ENCODE measurements at regions not wholly inside any gene's neighbourhood (a gene's known extent, or its start where the extent isn't known, plus 50 kb on each side); places are given as distances from the start of the nearest gene placed in this dataset.

DNA sequence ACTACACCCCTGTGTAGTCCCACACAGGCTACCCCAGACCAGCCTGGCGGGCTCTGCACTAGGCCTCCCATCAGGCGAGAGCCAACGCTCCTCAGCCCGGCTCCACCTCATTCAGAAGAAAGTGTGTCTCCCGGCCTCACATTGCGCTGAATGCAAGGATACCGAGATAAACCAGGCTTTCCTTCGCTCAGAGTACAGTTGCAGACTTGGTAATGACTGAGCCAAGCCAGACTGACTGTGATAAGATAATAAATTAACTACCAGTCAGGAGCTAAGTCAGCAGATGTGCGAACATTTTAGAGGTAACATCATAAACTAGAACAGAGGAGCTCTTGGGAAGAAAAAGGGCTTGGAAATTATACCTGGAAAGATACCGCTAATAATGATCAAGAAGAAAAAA is 397.6 kb downstream of the TRIML1 start:
- no peak for DNase-seq (ENCODE audit: low read depth, low spot score)

DNA sequence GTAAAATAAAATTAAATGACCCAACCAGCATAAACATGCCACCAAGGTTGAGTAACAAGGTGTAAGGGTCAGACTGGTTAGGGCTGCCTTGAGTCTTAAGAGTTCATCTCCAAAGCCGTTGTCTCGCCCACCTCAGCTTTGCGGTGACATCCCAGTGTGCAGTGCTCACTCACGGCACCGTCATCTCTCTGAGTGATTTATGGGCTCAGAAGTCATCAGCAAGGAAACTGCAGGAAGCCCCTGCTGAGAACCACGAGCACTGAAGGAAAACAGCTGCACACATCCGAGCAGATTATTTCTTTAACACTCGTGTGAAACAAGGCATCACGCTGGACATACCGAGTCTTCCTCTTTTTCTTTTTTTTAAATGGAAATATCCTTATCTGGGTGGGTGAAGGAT is 411.1 kb downstream of the TRIML1 start:
- no peak for DNase-seq (ENCODE audit: low read depth, low spot score)

DNA sequence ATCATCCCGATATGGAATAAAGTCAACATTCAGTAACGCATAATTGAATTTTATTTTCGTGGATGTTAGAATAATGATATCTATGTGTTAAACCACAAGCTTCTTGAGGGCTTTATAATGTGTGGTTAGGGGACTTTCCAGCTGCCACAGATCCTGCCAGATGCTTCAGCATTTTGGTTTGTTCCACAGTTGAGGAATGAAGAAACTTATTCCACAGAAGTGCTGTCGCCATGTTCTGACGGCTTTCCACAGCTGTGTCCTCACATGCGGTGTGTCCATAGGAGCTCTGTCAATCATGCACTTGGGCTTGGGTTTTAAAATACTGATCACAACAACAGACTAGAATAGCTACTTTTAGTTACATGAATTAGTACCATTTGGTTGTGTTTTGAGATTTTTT is 411.9 kb downstream of the TRIML1 start:
- no peak for DNase-seq (ENCODE audit: low read depth, low spot score)

DNA sequence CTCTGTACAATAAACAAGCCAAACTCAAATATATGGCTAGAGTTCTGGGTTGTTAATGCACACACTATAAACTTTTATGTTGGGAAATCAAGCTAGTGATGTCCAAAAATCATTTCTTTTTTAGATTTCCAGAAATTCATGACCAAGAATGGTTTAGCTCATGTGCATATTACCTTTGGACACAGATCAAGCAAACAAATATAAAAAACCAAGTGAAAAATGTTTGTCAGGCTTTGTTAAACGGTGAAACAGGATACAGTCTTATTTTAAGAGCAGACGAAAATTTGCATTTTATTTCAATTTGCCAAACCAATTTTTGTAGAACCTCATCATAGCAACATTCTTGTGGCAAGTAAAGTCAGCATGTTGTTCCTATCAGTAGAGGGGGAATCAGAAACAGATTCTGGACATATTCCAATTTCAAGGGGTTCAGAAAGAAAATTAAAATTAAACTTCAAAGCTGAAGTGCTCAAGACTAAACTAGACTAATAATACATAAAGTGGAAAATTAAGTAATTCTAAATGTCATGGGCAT is 413.6 kb downstream of the TRIML1 start:
- DNase-seq (ENCODE audit: low read depth, low spot score), result no peak

DNA sequence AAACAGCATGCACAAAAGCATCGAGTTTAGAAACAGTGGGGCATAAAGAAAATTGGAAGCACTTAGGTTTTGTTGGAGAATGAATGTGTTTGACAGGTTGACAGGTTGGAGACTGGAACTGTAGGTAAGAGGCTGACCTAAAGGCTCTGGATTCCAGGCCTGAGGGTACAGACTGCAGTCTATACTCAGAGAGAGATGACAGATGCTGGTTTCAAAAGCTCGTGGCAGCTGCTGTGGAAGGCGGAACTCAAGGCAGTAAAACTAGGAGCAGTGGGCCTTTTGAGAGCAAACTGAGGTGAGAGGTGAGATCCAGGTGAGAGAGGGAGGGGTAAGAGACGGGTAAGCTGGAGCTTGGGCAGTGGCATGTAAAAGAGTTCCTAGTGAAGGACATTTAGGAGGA is 415.2 kb downstream of the TRIML1 start:
- DNase-seq (ENCODE audit: low read depth, low spot score), result peak; percentile 27

DNA sequence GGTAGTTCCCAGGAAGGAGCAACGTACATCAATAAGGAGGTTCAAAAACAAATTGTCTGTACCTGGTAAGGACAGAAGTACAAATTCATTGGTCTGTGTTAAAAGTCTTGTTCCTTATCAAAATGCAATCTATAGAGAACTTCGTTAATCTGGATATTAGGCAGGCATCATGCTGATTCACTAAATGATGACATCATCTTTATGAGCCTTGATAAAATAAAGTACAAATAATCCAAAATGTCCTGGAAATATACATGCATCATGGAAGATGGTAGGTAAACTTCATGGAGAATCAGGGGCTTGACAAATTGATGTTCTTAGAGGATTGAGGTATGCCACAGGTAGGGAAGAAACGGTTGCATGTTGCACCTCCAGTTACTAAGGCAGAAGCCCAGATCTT is 433.9 kb downstream of the TRIML1 start:
- DNase-seq (ENCODE audit: low read depth, low spot score), result no peak

DNA sequence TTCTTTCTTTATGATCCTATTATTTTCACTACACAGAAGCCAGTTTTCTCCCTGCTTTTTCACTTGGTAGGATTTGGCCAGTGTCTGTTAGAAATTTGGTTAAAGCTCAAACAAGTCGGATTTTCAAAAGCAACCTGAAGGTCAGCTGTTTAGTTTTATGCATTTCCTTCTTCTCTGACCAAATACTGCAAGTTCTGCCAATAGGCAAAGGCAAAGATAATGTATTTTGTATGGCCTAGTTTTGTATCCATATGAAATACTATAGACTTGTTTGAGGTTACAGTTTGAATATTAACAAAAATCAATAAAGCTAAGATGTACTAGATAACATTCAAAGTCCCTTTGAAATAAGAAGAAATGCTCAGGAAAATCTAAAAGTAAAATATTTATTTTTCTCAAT is 439.4 kb downstream of the TRIML1 start:
- DNase-seq (ENCODE audit: low read depth, low spot score), result no peak

DNA sequence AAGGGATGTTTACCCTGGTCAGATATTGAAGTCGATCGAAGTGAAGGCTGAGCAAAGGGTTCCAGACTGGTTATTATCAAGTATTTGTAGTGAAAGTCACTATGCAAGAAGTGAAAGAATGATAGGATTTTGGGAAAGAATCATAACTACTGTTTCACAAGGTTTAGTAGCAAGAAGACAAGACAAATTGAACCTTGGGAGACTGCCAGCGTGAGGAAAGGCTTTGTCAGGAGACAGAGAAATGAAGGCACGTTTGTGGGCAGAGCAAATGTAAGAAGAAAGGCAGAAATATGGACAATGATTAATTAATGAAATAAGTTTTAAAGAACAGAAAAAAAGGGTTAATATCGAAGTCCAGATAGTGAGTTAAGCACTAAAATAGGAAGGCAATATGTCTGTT is 456.8 kb downstream of the TRIML1 start:
- DNase-seq (ENCODE audit: low read depth, low spot score), result no peak

DNA sequence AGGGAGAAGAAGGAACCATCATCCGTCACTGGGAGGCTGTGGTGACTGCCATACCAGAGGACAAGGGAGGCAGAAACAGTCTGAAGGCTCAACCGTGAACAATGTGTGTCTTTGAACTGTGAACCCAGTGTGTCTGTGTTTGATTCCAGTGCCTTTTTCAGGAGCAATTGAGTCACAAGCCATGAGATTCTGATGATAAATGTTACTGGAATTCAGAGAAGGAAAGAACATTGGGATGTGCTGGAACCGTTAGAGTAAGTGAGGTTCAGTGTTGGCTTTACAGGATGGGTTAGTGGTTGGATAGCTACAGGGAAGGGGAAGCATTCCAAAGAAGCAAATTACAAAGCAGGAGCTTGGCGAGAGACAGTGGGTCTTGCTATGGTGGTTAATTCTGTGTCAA is 464.4 kb downstream of the TRIML1 start:
- no peak for DNase-seq (ENCODE audit: low read depth, low spot score)

DNA sequence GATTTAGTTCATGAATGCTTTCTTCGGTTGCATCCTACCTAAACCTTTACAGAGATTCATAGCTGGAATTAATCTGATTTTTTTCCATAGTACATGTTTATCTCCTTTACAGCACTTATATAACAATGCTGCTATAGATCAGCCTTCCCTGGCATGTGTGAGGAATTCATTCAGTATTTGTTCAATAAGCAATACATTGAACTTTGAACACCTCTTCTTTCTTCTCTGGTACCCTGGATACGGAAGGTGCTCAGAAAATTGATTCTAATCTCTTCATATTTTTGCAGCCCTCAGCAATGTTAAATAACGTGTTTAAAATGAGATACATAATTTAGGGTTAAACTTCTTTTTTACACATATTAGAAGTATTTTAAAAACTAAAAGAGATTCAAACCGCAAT is 467.4 kb downstream of the TRIML1 start:
- no peak for DNase-seq (ENCODE audit: low read depth, low spot score)

DNA sequence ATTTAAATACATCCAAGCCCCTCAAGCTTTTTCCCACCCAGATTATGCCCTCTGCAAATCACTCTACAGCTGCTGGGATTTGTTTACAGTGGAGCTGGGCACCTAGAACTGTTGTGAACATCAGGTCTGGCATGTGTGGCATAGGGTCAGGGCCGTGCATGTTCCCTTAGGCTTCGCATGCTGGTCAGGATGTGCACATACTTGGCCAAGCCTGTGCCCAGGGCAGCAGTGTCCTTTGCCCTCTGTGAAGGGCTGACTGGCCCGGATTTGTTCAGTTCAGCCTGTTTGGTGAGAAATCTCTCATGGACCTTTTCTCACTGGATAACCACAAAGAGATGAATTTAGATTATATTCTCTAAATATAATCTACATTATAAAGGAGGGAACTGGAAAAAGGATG is 471.9 kb downstream of the TRIML1 start:
- DNase-seq (ENCODE audit: low read depth, low spot score), result no peak

DNA sequence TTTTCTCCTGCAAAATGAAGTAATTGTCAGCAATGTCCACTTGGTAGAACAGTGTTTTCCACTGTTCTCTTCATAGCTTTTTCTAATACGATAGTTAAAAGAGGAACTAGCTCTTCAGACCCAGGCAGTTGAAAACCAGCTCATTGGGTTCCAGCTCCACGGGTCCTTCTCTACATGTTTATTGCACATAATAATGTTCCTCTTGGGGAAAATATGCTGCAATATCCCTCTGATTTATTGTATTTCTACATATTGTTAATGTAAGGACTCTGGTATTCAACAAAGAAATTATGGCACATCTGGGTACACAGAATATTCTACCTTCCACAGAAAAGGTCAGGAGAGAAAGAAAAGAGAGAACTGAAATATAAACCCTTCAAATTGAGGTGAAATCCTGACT is 473.4 kb downstream of the TRIML1 start:
- DNase-seq (ENCODE audit: low read depth, low spot score), result no peak

DNA sequence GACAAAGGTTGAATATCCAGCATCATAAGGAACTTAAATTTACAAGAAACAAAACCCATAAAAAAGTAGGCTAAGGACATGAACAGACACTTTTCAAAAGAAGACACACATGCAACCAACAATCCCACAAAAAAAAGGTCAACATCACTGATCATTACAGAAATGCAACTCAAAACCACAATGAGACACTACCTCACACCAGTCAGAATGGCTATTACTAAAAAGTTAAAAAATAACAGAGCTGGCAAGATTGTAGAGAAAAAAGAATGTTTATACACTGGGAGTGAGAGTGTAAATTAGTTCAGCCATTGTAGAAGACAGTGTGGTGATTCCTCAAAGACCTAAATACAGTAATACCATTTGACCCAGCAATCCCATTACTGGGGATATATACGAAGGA is 474.7 kb downstream of the TRIML1 start:
- DNase-seq (ENCODE audit: low read depth, low spot score), result no peak

DNA sequence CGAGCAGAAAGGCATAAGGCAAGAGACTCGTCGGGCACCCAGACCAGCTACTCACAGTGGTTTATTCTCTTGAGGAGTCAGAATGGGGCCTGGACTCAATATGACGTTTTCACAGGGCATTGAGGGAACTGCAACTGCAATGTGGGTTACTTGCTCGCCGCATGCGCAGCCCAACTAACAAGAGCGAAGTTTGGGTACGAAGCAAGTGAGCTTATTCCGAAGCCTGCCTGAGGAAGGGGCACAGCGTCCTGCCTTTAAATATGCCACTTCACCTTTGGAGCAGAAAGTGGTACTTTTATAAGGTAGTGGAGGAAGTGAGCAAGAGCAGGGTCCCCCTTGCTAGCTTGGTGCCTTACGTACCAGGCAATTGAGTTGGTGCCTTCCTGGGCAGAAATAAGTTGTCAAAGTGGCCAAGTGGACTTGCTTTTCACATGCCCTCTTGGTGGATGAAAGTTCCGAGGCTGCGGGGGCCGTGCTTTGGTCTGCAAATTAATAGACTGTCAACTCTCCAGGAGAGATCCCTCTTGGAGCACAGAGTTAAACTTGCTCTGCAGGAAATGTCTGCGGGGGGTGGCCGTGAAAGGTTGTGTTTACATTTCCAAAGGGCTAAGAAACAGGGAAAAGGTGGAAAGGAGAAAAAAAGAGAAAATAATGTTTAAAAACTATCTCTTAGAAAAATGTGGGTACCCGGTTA is 480.4 kb downstream of the TRIML1 start:
- DNase-seq (ENCODE audit: low read depth, low spot score), result peak; percentile 53

DNA sequence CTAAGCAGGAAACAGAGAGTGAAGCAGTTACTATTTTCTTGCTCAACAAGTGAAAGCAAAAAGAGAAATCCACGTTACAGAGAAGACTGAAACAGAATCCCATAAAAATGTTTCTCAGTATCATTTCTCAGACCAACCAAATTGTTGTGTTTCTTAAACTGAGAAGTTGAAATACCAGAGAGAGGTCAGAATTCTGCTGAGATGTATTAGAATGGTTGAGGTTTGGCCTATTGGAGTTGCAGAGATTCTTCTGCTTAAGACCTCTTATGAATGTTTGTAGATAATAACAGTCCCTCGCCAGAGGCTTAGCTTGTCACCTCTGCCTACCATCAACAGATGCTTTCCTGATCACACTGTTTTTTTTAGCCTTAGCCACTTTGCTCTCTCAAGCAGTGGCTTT is 481.4 kb downstream of the TRIML1 start:
- DNase-seq (ENCODE audit: low read depth, low spot score), result no peak

DNA sequence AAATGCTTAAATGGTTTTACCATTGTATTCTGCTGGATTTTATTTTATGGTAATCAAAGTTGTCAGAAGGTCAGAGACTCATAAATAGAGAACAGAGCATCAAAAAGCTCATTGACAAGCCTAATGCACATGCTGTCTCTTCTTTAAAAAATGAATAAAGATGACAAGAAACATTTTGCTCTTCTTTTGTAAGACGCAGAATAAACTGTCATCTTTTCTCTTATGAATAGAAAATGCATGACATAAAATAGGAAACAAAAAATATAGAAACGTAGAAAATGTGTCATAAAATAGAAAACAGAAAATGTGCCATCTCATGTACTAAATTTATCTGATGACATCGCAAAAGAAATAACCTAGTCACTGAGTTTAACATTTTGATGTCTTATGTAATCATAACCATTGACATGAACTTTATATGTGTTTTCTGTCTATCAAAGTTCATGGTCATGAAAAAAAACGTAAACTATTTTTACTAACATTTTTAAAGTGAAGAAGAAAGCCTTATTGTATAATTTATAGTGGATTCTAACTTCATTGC is 484.1 kb downstream of the TRIML1 start:
- no peak for DNase-seq (ENCODE audit: low read depth, low spot score)

DNA sequence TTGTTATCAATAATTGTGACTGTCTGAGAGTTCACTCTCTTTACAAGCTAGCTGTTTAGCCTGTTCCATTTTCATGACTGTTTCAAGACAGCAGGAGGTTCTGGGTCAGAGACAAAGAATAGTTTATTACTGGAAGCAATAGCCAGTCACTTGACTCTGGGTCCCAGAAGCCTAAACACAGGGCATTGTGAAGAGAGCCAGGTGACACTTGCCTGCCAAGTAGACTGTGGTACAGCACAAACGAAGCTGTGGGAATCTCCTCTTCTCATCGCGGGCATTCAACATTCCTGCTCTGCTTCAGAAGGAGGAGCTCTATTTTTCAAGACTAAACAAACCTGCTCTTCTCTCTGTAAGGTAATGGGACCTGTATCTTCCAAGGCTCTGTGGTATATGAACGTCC is 485.1 kb downstream of the TRIML1 start:
- DNase-seq (ENCODE audit: low read depth, low spot score), result no peak

DNA sequence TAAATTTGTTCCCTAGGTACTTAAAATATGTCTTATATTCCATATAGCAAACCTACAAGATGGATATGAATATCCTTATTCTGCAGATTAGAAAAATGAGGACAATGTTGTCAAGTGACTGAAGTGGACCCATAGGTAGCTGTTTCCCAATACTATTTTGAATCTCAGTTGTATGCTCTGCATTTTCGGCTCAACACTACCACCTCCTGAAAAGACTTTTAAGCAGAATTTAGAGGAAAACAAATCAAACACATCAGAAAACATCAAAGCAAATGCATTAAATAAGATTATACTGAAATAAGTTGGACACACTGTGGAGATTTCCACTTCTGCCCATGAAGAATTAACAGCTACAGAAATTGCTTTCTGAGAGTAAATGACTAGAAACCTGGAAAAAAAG is 488.7 kb downstream of the TRIML1 start:
- no peak for DNase-seq (ENCODE audit: low read depth, low spot score)

DNA sequence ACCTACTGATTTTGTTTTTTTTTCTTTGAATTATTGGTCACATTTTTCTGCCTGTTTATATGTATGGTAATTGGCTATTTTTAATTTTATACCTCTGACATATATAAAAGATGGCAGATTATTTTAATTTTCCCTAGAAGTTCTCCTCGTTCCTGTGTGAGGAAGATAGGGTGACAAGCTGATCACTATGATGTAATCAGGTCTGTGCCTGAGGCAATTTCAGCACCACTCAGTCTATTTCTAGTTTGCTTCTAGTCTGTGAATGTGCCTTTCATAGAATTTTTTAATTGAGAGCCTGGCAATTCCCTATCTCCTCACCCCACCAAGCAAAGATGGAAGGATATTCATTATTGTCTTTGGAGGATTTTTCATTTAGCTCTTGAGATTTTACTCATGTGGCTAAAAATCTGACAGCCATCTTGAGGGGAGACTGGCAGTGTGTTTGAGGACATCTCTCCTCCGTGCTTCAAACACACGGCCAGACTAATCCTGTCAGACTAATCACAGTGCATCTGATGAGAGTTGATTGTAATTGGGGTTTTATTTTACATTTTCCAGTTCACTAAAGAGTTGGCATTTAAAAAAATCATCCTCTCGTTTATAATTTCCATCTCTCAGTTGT is 500.3 kb downstream of the TRIML1 start:
- no peak for DNase-seq (ENCODE audit: low read depth, low spot score)

DNA sequence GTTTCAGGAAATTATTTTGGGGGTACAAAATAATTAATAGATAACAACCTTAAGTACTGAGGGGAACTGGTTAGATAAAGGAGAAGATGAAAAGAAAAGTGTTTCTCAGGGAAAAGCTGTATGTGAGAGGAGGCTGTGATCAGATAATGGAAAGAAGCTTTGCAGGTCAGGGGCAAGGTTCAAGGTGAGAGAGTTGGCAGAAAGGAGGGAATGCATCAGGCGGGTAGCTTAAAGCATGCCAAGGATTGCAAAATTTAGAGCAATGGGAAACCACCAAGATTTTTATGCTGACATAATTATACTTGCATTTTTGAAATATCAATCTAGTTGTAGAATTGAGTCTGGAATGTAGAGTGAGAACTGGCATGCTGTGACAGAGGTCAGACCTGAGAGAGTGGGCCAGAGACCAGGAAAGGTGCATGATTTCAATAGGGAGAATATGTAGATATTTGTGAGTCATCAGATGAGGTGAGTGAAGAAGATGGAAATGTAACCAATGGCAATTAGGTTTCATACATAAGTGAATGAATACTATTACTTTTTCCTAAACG is 508.7 kb downstream of the TRIML1 start:
- no peak for DNase-seq (ENCODE audit: low read depth, low spot score)

DNA sequence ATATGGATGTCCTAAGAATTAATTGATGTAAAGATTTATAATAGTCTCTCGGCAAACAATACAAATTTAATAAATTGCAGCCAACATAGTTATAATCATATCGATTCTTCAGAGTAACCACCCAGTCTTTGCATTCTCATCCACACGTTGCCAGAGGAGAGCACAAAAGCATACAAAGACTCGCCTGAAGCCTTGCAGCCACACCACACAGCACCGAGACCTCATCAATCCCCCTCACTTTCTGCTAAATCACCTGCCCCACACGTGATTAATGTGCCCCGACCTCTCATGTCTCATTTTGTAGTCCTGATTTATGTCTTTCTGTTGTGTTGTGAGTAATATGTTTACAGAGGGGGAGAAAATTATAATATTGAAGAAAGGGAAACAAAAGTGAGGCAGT is 510.4 kb downstream of the TRIML1 start:
- DNase-seq (ENCODE audit: low read depth, low spot score), result no peak

DNA sequence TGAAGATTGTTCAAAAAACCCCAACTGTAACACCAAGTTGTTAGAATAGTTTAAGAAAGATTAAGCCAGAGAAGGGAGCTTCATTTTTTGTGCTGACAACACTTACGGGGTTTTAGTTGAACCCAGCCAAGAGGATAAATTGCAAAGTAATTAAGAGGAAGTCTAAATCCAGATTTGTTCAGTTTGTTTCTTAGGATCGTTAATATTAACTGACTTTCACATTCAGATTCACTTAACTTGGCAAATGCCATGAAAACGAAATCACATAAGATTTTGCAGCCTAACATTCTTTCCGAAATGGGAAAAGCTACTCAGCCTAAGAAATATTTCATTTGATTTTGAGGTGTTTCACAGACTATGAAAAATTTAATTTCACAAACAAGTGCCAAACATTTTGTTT is 511.3 kb downstream of the TRIML1 start:
- no peak for DNase-seq (ENCODE audit: low read depth, low spot score)

DNA sequence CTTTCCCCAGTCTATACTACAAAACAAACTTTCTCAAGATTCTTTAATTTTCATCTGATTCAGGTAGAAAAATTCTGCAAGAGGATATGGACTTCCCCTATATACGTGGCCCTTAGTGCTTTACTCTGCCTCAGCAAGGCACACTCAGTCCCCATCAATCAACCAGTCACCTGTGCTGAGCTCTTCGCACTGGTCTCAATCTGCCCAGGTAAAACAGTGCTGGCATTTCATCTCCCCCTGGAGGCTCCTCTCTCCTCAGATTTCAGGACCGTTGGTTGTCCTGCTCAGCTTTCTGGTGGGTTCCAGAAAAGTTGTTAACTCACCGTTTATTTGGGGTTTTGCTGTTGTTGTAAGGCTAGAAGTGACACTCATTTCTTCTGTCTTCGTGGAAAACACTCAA is 518.1 kb downstream of the TRIML1 start:
- DNase-seq (ENCODE audit: low read depth, low spot score), result peak; percentile 15

All from ELF-1 (cell line).